Nephron (organoid): ENCODE measurements at regions not wholly inside any gene's neighbourhood (a gene's known extent, or its start where the extent isn't known, plus 50 kb on each side); places are given as distances from the start of the nearest gene placed in this dataset.

Experiments
- H3K27ac Mint-ChIP-seq, 3 experiments: 2 replicates each; pipeline ENCODE4 v1.8.0; 2020; ENCODE audit warnings: mixed read lengths in 3 of 3, mild to moderate bottlenecking in 2 of 3, moderate library complexity in 1 of 3
- H3K27me3 Mint-ChIP-seq: 2 replicates; pipeline ENCODE4 v1.8.0; 2021; ENCODE audit warnings: low read depth, mild to moderate bottlenecking, moderate library complexity, mixed read lengths
- H3K36me3 Mint-ChIP-seq: 2 replicates; pipeline ENCODE4 v1.8.0; 2020; ENCODE audit warnings: low read depth, mixed read lengths
- H3K4me1 Mint-ChIP-seq: 2 replicates; pipeline ENCODE4 v1.8.0; 2020; ENCODE audit warnings: mixed read lengths
- H3K4me3 Mint-ChIP-seq, 3 experiments: 2 replicates each; pipeline ENCODE4 v1.8.0; 2020; ENCODE audit warnings: mild to moderate bottlenecking in 3 of 3, mixed read lengths in 3 of 3, moderate library complexity in 2 of 3
- H3K9me3 Mint-ChIP-seq: 2 replicates; pipeline ENCODE4 v1.8.0; 2020; ENCODE audit warnings: mixed read lengths
- CTCF ChIP-seq, 3 experiments: fragments of 200-600 bp; sonication (generic); IDR thresholded peaks; one replicate each; pipeline ENCODE4 v1.5.0; 2021; ENCODE audit warnings: antibody characterized with exemption in 3 of 3; ENCODE audit not compliant: unreplicated experiment in 3 of 3

GRCh38 chr4:59381591-59381990 lies 1818.5 kb upstream of the ADGRL3 start:
- Mint-ChIP-seq H3K27ac (no peak overlapping the region), H3K36me3 (no peaks in the 10 kb centered on the region), H3K4me3 (no peak overlapping the region), H3K9me3 (no peaks in the 10 kb centered on the region), H3K27me3 (no peaks in the 10 kb centered on the region), H3K4me1 (no peaks in the 10 kb centered on the region)
- TF ChIP-seq CTCF (IDR thresholded peaks at IDR 0.05; ENCODE audit: unreplicated experiment in 3 of 3): no peak

- no peak overlapping the region for H3K27ac Mint-ChIP-seq
- no peaks in the 10 kb centered on the region for H3K36me3 Mint-ChIP-seq
- H3K4me3 Mint-ChIP-seq: no peak overlapping the region
- no peak for TF ChIP-seq CTCF (IDR thresholded peaks at IDR 0.05; ENCODE audit: unreplicated experiment in 3 of 3)
- peaks cover 4% of the 10 kb centered on the region for H3K9me3 Mint-ChIP-seq
- no peaks in the 10 kb centered on the region for H3K4me1 Mint-ChIP-seq
- H3K27me3 Mint-ChIP-seq: no peaks in the 10 kb centered on the region
Observed at GRCh38 chr4:59387759-59388758, 1812.1 kb upstream of the ADGRL3 start.

GRCh38 chr4:59393780-59394179 lies 1806.3 kb upstream of the ADGRL3 start:
- no peaks in the 10 kb centered on the region for H3K27me3 Mint-ChIP-seq
- peaks cover 10% of the 10 kb centered on the region for H3K9me3 Mint-ChIP-seq
- no peaks in the 10 kb centered on the region for H3K4me1 Mint-ChIP-seq
- no peak overlapping the region for H3K4me3 Mint-ChIP-seq
- TF ChIP-seq CTCF (IDR thresholded peaks at IDR 0.05; ENCODE audit: unreplicated experiment in 3 of 3): no peak
- no peaks in the 10 kb centered on the region for H3K36me3 Mint-ChIP-seq
- no peak overlapping the region for H3K27ac Mint-ChIP-seq

GRCh38 chr4:59400334-59400733 lies 1799.8 kb upstream of the ADGRL3 start:
- Mint-ChIP-seq H3K4me3 (no peak overlapping the region), H3K27ac (no peak overlapping the region)
- no peak for TF ChIP-seq CTCF (IDR thresholded peaks at IDR 0.05; ENCODE audit: unreplicated experiment in 3 of 3)

GRCh38 chr4:59409647-59410046 lies 1790.5 kb upstream of the ADGRL3 start:
- H3K27me3 Mint-ChIP-seq: no peaks in the 10 kb centered on the region
- H3K9me3 Mint-ChIP-seq: peaks cover 6% of the 10 kb centered on the region
- no peaks in the 10 kb centered on the region for H3K4me1 Mint-ChIP-seq
- H3K27ac Mint-ChIP-seq: no peak overlapping the region
- no peaks in the 10 kb centered on the region for H3K36me3 Mint-ChIP-seq
- TF ChIP-seq CTCF (IDR thresholded peaks at IDR 0.05; ENCODE audit: unreplicated experiment in 3 of 3): no peak
- H3K4me3 Mint-ChIP-seq: no peak overlapping the region

More at GRCh38 chr4:59400334-59400733, 1799.8 kb upstream of the ADGRL3 start:
- H3K27me3 Mint-ChIP-seq: no peaks in the 10 kb centered on the region
- H3K36me3 Mint-ChIP-seq: no peaks in the 10 kb centered on the region
- no peaks in the 10 kb centered on the region for H3K9me3 Mint-ChIP-seq
- no peaks in the 10 kb centered on the region for H3K4me1 Mint-ChIP-seq

GRCh38 chr4:59412739-59413138 lies 1787.4 kb upstream of the ADGRL3 start:
- H3K27me3 Mint-ChIP-seq: no peaks in the 10 kb centered on the region
- no peaks in the 10 kb centered on the region for H3K36me3 Mint-ChIP-seq
- no peak overlapping the region for H3K27ac Mint-ChIP-seq
- no peaks in the 10 kb centered on the region for H3K4me1 Mint-ChIP-seq
- H3K9me3 Mint-ChIP-seq: peaks cover 6% of the 10 kb centered on the region
- no peak for TF ChIP-seq CTCF (IDR thresholded peaks at IDR 0.05; ENCODE audit: unreplicated experiment in 3 of 3)
- no peak overlapping the region for H3K4me3 Mint-ChIP-seq
